Neural crest cell (in vitro differentiated cells): ENCODE measurements at regions not wholly inside any gene's neighbourhood (a gene's known extent, or its start where the extent isn't known, plus 50 kb on each side); places are given as distances from the start of the nearest gene placed in this dataset.
"Not testable (repeated sequence)": the region's sequence is repeated elsewhere in the genome, so short reads cannot be mapped to it uniquely, and the experiment has no call there.

Experiments used
- DNase-seq: peaks from one replicate; pipeline ENCODE4 v3.0.0; 2021; ENCODE audit warnings: low read depth, mixed read lengths, low spot score
- H3K27ac Mint-ChIP-seq: one replicate; pipeline ENCODE4 v1.8.0; 2021; ENCODE audit warnings: mild to moderate bottlenecking, mixed read lengths; ENCODE audit not compliant: unreplicated experiment
- H3K27me3 Mint-ChIP-seq: 2 replicates; pipeline ENCODE4 v1.8.0; 2021; ENCODE audit warnings: low read depth, mild to moderate bottlenecking, mixed read lengths
- H3K36me3 Mint-ChIP-seq: 2 replicates; pipeline ENCODE4 v1.8.0; 2021; ENCODE audit warnings: low read depth, mild to moderate bottlenecking, mixed read lengths
- H3K4me1 Mint-ChIP-seq: 2 replicates; pipeline ENCODE4 v1.8.0; 2021; ENCODE audit warnings: mixed read lengths
- H3K4me3 Mint-ChIP-seq: one replicate; pipeline ENCODE4 v1.8.0; 2021; ENCODE audit warnings: mild to moderate bottlenecking, mixed read lengths
- H3K9me3 Mint-ChIP-seq: 2 replicates; pipeline ENCODE4 v1.8.0; 2021; ENCODE audit warnings: mixed read lengths
- CTCF ChIP-seq: fragments of 200-600 bp; sonication (generic); conservative IDR thresholded peaks from 2 replicates; pipeline ENCODE4 v1.5.0; 2021; ENCODE audit warnings: antibody characterized with exemption, mild to moderate bottlenecking

GRCh38 chr20:29762620-29763019 lies 1494.8 kb upstream of the DEFB115 start:
- no peak overlapping the region for H3K27ac Mint-ChIP-seq
- H3K9me3 Mint-ChIP-seq: peaks cover 7% of the 10 kb centered on the region
- DNase-seq: no peak
- TF ChIP-seq CTCF: no peak
- H3K36me3 Mint-ChIP-seq: peaks cover 4% of the 10 kb centered on the region
- no peaks in the 10 kb centered on the region for H3K27me3 Mint-ChIP-seq
- no peak overlapping the region for H3K4me3 Mint-ChIP-seq
- H3K4me1 Mint-ChIP-seq: no peaks in the 10 kb centered on the region

GRCh38 chr20:29763821-29764511 lies 1493.5 kb upstream of the DEFB115 start:
- TF ChIP-seq CTCF: no peak
- H3K27ac Mint-ChIP-seq: no peak overlapping the region
- H3K4me3 Mint-ChIP-seq: no peak overlapping the region
- no peak for DNase-seq
- H3K36me3 Mint-ChIP-seq: peaks cover 8% of the 10 kb centered on the region
- peaks cover 12% of the 10 kb centered on the region for H3K9me3 Mint-ChIP-seq
- H3K4me1 Mint-ChIP-seq: no peaks in the 10 kb centered on the region
- H3K27me3 Mint-ChIP-seq: no peaks in the 10 kb centered on the region

- not testable (repeated sequence) for H3K27ac Mint-ChIP-seq, H3K4me1 Mint-ChIP-seq, H3K27me3 Mint-ChIP-seq, DNase-seq, H3K4me3 Mint-ChIP-seq
- Mint-ChIP-seq H3K36me3 (peaks cover 11% of the 10 kb centered on the region), H3K9me3 (peaks cover 15% of the 10 kb centered on the region)
Observed at GRCh38 chr20:29764922-29765610, 1492.4 kb upstream of the DEFB115 start.

GRCh38 chr20:29778033-29778432 lies 1479.4 kb upstream of the DEFB115 start:
- not testable (repeated sequence) for DNase-seq, H3K27me3 Mint-ChIP-seq, H3K27ac Mint-ChIP-seq, H3K4me3 Mint-ChIP-seq, H3K4me1 Mint-ChIP-seq
- Mint-ChIP-seq H3K9me3 (peaks cover 28% of the 10 kb centered on the region), H3K36me3 (peaks cover 11% of the 10 kb centered on the region)

GRCh38 chr20:29781217-29781616 lies 1476.2 kb upstream of the DEFB115 start:
- peaks cover 26% of the 10 kb centered on the region for H3K9me3 Mint-ChIP-seq
- not testable (repeated sequence) for H3K4me1 Mint-ChIP-seq, DNase-seq, H3K4me3 Mint-ChIP-seq, H3K36me3 Mint-ChIP-seq, H3K27me3 Mint-ChIP-seq, H3K27ac Mint-ChIP-seq

- not testable (repeated sequence) for H3K4me3 Mint-ChIP-seq, H3K36me3 Mint-ChIP-seq
- peaks cover 26% of the 10 kb centered on the region for H3K9me3 Mint-ChIP-seq
Observed at GRCh38 chr20:29781891-29782290, 1475.6 kb upstream of the DEFB115 start.

GRCh38 chr20:29787456-29787855 lies 1470.0 kb upstream of the DEFB115 start:
- H3K36me3 Mint-ChIP-seq, H3K27me3 Mint-ChIP-seq, DNase-seq, H3K27ac Mint-ChIP-seq, H3K4me1 Mint-ChIP-seq, H3K4me3 Mint-ChIP-seq: not testable (repeated sequence)
- H3K9me3 Mint-ChIP-seq: peaks cover 13% of the 10 kb centered on the region

More at GRCh38 chr20:29781891-29782290, 1475.6 kb upstream of the DEFB115 start:
- H3K27ac Mint-ChIP-seq, H3K27me3 Mint-ChIP-seq, H3K4me1 Mint-ChIP-seq, DNase-seq: not testable (repeated sequence)

- Mint-ChIP-seq H3K4me3 (no peak overlapping the region), H3K9me3 (peaks cover 22% of the 10 kb centered on the region), H3K4me1 (no peaks in the 10 kb centered on the region), H3K27me3 (no peaks in the 10 kb centered on the region), H3K36me3 (peaks cover 12% of the 10 kb centered on the region), H3K27ac (no peak overlapping the region)
- no peak for TF ChIP-seq CTCF
- no peak for DNase-seq
Observed at GRCh38 chr20:29790510-29790909, 1467.0 kb upstream of the DEFB115 start.

- H3K27me3 Mint-ChIP-seq, H3K27ac Mint-ChIP-seq, DNase-seq, H3K4me1 Mint-ChIP-seq, H3K4me3 Mint-ChIP-seq: not testable (repeated sequence)
- H3K36me3 Mint-ChIP-seq: peaks cover 12% of the 10 kb centered on the region
- H3K9me3 Mint-ChIP-seq: peaks cover 24% of the 10 kb centered on the region
Observed at GRCh38 chr20:29831508-29831907, 1426.0 kb upstream of the DEFB115 start.

GRCh38 chr20:29868014-29868413 lies 1389.5 kb upstream of the DEFB115 start:
- H3K4me3 Mint-ChIP-seq, H3K27me3 Mint-ChIP-seq: not testable (repeated sequence)
- peaks cover 27% of the 10 kb centered on the region for H3K9me3 Mint-ChIP-seq

GRCh38 chr20:29868688-29869087 lies 1388.8 kb upstream of the DEFB115 start:
- H3K36me3 Mint-ChIP-seq: peaks cover 20% of the 10 kb centered on the region

More at GRCh38 chr20:29868014-29868413, 1389.5 kb upstream of the DEFB115 start:
- H3K27ac Mint-ChIP-seq, DNase-seq, H3K4me1 Mint-ChIP-seq: not testable (repeated sequence)
- H3K36me3 Mint-ChIP-seq: peaks cover 20% of the 10 kb centered on the region

More at GRCh38 chr20:29868688-29869087, 1388.8 kb upstream of the DEFB115 start:
- not testable (repeated sequence) for DNase-seq, H3K4me3 Mint-ChIP-seq, H3K4me1 Mint-ChIP-seq, H3K27me3 Mint-ChIP-seq, H3K27ac Mint-ChIP-seq
- peaks cover 27% of the 10 kb centered on the region for H3K9me3 Mint-ChIP-seq
